GM18498 (cell line): ENCODE measurements at regions not wholly inside any gene's neighbourhood (a gene's known extent, or its start where the extent isn't known, plus 50 kb on each side); places are given as distances from the start of the nearest gene placed in this dataset.

Experiments used
- ATAC-seq: cut with Tn5 transposase; IDR thresholded peaks from one replicate; pipeline ENCODE4 v1.9.1; 2021; ENCODE audit warnings: mild to moderate bottlenecking, moderate library complexity; ENCODE audit not compliant: unreplicated experiment

GRCh38 chr13:77425705-77426104, 98.8 kb upstream of the MYCBP2 start:
- ATAC-seq: no peak

GRCh38 chr13:77423296-77423695, 96.4 kb upstream of the MYCBP2 start:
- no peak for ATAC-seq

DNA sequence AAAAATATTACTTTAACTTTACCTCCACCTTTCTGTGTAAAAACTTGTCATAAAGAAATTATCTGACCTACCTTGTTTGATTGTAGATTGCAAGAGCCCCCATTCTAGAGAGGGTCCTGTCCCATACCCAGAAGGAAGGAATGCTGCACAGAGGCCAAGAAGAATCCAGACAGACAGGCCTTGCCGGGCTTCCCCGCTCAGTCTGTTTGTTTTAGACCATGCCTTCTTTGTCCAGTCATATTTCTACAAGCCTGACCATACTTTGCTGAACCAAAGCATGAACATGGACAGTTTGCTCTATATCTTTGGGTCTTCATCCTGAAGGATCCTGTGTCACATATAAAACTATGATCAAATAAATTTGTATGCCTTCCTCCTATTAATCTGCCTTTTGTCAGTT, 95.8 kb upstream of the MYCBP2 start:
- no peak for ATAC-seq

- ATAC-seq: no peak
Observed at GRCh38 chr13:77417897-77418296, 91.0 kb upstream of the MYCBP2 start.

- ATAC-seq: no peak
Observed at GRCh38 chr13:77416666-77417212, 89.8 kb upstream of the MYCBP2 start.

- peak; percentile 88 for ATAC-seq
Observed at GRCh38 chr13:77415253-77416071, 88.6 kb upstream of the MYCBP2 start.

GRCh38 chr13:77412860-77413259, 86.0 kb upstream of the MYCBP2 start:
- ATAC-seq: no peak

- ATAC-seq: no peak
Observed at GRCh38 chr13:77412116-77412635, 85.3 kb upstream of the MYCBP2 start.

- ATAC-seq: no peak
Observed at GRCh38 chr13:77409412-77409811, 82.5 kb upstream of the MYCBP2 start.

- no peak for ATAC-seq
Observed at GRCh38 chr13:77406644-77407440, 79.9 kb upstream of the MYCBP2 start.

DNA sequence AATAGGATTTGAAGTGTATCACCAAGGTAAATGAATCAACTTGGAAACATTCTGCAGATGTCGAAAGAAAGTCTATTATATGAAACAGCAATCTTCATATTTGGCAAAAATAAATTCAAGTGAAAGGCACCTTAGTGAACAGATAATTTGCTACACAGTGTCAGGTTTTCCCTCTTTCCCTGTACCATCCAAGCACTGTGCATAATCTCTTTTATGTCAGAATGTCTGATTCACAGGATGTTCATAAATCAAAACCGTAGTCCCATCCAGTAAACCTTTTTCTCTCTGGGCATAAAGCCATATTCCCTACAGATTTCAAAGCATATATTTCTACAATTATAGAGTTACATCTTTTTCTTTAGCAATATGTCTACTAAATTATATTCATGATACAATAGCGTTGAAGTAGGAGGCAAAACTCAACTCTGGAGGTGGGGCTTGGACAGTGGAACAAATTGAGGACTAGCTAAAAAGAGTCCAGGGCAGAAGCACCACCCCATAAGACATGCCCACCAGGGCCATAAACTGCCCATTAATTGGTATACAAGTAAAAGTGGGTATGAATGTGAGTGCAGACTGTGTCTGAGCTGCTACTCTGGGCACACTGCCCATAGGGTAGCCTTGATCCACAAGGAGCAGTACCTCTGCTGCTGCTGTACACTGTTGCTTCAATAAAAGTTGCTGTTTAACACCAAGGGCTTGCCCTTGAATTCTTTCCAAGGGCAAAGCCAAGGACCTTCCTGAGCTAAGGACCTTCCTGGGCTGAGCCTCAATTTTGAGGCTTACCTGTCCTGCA, 72.1 kb upstream of the MYCBP2 start:
- ATAC-seq: no peak

DNA sequence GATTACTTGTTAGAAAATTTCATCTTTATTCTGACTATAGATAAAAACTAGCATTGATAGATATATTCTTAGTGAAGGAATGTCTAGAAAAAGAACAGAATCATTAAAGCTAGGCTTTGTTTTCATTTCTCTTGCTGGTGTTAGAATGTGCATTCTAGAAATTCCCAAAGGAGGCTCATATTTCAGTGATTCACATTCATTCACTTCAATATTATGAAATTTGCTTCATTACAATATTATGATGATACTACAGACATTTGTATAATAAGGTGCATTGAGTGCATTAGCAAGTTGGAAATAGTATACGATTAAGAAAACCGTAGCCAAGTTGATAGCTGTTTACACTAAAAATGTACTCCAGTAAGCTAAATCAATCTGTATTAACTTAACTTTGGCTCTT, 70.7 kb upstream of the MYCBP2 start:
- ATAC-seq: no peak

DNA sequence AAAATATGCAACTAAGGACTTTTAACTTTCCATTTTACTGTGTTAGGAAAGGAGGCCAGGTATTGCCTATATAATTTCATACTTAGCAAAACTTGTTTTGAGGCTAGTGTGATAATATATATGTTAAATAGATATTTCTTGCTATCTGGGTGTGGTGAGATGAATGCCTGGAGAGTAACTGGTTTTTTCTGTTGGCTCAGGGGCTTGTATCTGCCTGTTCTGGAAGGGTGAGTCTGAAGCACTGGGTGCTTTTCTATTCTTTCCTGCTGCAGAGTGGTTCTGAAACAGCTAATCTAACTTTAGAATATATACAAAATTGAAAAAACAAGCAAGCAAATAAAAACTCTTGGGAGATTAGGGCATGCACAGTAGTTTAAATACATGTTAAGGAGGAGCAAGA, 64.6 kb upstream of the MYCBP2 start:
- ATAC-seq: no peak

GRCh38 chr13:77390391-77390790, 63.5 kb upstream of the MYCBP2 start:
- no peak for ATAC-seq

DNA sequence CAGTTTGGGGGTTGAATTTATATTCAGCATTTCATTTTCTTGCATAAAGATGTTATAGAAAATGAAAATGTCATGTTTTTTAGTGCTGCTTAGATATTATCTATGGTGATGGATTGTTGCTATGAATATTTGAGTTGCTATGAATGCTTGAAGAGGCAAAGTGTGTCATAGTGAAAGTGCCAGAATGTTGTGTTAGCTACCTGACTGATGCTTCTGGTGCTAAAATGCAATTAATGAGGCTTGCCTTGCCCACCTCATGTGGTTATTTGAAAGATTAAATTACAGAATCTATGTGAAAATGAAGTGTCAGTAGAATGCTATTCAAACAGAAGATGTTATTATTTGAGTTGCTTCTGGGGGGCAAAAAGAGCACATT, 62.7 kb upstream of the MYCBP2 start:
- ATAC-seq: peak; percentile 64

GRCh38 chr13:77388944-77389624, 62.2 kb upstream of the MYCBP2 start:
- ATAC-seq: peak; percentile 9

- no peak for ATAC-seq
Observed at GRCh38 chr13:77387607-77388200, 60.8 kb upstream of the MYCBP2 start.

- peak; percentile 59 for ATAC-seq
Observed at GRCh38 chr13:77386880-77387606, 60.1 kb upstream of the MYCBP2 start.

DNA sequence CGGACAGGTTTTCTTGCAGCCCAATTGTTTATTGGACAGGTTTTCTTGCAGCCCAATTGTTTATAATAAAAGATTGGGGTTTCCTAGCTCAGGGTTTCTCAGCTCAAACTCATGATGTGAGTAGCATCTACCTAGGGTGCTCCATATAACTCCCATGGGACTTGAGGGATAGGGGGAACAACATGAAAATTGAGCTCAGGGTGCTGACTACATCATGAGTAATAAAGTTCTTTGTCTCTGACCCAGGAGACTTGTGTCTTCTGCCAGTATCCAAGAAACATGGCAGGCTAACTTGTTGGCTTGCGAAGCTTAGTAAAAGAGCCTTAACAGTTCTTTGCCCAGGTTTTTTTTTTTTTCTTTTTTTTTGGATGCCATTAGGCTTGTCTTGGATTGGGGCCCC, 59.2 kb upstream of the MYCBP2 start:
- ATAC-seq: no peak
